HG03342 (cell line): ENCODE measurements at regions not wholly inside any gene's neighbourhood (a gene's known extent, or its start where the extent isn't known, plus 50 kb on each side); places are given as distances from the start of the nearest gene placed in this dataset.
"Not testable (repeated sequence)": the region's sequence is repeated elsewhere in the genome, so short reads cannot be mapped to it uniquely, and the experiment has no call there.

Experiments used
- ATAC-seq: cut with Tn5 transposase; IDR thresholded peaks from one replicate; pipeline ENCODE4 v1.9.1; 2021; ENCODE audit warnings: mild to moderate bottlenecking, moderate library complexity; ENCODE audit not compliant: unreplicated experiment

DNA sequence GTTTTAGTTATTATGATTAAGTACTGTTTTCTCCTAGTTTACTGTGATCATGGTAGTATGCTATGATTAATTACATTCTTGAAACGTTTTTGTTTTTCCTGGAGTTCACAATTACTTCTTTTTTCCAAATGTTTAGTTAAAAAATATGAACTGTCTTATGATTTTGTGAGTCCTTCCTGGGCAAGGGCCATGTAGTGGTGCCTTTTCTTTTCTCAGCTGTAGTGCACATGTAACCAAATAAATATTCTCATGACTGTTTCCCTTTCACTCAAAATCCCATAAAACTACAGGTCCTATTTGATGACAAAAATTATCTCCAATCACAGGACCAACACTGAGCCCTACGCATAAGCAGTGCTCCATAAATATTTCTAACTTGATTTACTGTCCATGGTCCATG is 118.9 kb upstream of the EGR2 start:
- no peak for ATAC-seq

DNA sequence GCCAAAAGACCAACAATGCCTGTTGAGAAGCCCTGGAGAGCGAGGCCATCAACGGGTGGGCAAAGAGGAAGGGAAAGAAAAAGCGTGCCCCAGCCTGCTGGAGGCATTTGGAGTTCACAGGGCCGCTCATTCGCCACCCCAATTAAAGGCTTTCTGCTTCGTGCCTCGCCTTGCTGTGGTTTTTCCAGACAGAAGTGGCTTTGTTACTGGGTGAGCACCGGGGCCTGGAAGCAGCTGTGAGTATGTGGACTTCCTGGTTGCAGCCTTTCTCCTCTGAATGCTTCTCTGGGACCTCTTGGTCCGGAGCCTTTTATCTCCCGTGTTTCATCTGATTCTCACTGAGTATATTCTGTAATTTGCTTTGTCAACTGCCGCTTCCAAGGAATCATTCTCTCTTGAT is 118.1 kb upstream of the EGR2 start:
- ATAC-seq, result no peak

DNA sequence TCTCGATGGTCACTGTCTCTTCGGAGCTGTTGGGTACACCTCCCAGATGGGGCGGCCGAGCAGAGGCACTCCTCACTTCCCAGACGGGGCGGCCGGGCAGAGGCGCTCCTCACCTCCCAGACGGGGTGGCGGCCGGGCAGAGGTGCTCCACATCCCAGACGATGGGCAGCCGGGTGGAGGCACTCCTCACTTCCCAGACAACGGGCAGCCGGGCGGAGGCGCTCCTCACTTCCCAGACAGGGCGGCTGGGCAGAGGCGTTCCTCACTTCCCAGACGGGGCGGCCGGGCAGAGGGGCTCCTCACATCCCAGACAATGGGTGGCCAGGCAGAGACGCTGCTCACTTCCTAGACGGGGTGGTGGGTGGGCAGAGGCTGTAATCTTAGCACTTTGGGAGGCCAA is 112.6 kb upstream of the EGR2 start:
- not testable (repeated sequence) for ATAC-seq

DNA sequence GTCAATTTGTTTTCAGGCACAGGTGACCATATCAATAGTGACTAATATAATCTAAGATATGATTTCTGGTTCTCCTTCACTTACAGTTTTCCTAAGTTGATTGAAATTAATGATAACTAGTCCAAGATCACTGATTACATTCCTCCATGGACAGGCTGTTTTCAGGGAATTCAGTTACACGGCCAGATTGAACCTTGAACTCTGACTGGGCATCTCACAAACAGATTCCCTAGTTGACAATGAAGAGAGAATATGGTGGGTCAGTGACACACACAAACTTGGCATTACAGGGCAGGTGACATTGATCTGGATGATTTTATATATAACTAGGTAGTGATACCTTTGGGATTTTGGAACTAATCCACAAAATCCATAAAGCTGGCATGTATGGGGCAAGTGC is 110.2 kb upstream of the EGR2 start:
- ATAC-seq, result no peak

DNA sequence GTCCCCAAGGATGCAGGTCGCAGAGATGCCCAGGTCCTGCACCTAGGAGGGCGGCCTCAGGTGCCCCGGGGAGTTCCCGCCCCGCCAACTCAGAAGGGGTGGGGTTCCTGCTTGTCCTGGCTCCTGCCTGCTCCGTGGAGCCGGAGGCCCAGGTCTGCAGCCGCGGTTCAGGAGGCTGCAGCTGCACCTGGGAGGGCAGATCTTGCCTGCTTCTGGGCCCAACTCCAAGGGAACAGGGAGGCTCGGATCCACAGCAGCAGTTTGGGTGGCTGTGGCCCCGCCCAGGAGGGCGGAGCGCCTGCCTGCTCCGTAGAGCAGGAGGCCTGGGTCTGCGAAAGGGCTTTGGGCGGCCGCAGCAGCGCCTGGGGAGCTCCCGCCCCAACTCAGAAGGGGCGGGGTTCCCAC is 108.2 kb upstream of the EGR2 start:
- no peak for ATAC-seq

DNA sequence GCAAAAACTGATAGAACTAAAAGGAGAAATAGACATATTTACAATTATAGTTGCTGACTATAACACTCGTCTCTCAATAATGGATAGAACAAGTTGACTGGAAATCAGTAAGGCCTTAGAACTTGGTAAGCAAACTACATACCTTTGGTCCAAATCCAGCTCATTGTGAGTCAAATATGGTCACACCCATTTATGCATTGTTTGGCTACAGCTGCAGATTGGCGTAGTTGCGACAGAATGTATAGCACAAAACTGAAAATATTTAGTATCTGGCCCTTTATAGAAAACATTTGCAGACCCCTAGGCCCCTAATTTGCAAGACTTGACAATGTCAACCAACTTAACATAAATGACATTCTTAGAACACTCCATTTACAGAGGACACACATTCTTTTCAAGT is 103.6 kb upstream of the EGR2 start:
- ATAC-seq, result no peak

DNA sequence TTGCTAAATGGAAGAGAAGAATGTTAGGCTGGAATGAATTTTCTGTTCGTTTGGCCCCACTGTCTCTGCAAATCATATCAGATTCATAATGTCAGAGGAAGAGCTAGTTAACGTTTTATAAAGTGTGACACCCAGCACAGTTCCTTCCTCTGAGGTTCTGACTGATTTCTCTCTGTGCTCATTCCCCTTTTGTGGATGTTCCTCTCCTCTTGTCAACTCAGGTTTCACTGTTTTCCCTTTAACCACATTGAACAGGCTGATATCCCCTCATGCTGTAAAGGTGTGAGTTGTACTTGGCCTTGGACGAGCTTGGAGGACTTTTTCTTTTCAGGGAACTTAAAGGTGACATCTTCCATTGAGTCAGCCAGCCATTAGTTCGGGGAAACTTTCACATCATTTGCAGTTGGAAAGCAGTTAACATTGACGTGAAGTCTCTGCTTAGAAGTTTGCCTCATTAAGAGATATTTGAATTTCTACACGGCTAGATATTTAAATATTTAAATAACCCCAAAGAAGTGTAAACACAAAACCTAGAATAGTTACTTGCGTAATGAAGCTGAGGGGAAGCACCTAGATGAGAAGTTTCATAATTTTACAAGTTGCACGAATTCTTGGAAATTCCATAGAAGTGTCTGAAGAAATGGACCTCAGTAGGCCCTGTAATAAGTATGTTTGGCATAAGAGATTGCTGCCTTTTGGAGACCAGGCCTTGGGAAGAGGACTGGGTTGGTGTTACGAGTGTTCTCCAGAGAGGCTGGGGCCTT is 101.5 kb upstream of the EGR2 start:
- ATAC-seq, result peak; percentile 45

DNA sequence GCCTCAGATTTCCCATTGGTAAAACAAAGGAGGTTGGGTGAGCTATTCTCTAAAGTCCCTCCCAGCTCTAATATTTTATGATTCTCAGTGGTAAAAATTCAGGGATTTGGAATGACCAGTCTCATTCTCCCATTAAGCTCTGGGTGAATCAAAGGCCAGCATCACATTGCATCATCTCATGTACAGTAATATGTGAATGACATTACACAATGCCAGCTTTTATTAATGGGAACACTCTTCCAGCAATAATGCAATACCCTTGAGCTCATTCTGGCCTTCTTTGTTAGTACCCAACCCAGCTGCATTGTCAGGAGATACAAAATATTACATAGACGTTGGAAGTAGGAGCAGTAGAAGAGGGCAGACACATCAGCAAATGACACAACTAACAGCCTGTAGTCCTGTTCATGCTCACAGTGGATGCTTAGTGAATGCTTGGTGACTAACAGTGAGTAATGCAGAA is 100.0 kb upstream of the EGR2 start:
- ATAC-seq, result no peak

DNA sequence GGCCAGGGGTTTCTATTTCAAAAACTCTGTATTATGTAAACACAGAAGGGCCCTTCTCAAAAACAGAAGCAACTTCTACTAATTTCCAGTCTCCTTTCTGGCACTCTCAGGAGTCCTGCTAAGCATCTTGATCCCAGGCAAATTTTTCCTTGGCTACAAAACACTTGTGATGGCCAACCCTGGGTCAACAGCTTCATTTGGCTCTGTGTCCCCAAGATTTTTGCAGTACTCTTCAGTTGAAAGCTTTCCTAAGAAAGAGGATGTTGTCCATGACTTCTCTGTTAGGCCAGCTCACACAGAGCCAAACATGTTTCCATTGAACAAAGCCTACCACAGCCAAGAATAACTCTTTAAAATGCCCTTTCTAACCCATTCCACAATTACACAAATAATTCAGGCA is 99.0 kb upstream of the EGR2 start:
- ATAC-seq, result no peak

DNA sequence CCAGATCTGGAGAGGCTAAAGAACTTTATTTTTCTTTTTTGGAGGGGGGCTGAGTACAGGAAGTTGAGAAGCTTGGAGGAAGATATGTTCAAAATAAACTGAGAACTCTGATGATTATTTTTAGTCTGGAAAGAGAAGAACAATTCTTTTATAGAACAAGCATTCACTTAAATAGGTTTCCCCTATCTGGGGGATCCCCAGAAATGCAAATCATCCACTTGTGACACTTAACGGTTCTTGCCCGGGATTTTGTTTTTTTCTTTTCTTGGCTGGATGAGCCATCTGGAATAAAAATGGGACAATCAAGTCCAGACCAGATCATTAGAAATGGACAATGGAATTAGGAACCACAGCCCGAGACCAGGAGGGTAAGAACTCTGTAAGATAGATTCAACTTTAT is 95.9 kb upstream of the EGR2 start:
- ATAC-seq, result no peak

DNA sequence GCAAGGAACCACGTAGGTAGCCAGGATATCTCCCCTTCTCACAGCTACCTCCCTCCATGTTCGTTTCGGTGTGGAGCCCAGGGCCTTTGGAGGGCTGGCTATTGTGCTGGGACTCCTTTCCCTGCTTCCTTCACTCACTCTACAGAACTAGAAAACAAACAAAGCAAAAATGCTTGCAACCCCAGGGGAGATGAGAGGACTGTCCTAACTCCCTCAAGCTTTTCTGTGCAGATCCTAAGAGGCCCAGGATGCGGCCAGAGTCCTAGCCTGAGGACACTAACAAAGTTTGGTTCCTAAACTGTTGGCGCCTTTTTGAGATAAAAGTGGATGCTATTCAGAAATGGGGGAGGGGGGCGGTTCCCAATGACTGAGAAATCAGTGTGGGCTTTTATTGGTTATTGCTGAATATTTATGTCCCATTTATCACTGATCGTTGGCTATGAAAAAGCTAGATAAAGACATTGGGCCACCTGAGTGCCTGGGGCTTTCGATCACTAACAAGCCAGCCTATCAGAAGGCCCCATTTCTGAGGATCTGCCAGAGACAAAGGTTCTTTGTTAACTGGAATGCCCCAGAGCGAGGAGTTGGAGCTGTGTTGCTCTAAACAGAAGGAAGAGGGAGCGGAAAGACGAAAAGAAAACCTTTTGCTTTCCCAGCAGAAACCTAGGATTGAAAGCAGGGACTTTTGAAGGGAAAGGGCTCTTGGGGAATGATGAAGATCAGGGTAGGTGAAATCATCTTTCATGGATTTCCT is 95.2 kb upstream of the EGR2 start:
- no peak for ATAC-seq

DNA sequence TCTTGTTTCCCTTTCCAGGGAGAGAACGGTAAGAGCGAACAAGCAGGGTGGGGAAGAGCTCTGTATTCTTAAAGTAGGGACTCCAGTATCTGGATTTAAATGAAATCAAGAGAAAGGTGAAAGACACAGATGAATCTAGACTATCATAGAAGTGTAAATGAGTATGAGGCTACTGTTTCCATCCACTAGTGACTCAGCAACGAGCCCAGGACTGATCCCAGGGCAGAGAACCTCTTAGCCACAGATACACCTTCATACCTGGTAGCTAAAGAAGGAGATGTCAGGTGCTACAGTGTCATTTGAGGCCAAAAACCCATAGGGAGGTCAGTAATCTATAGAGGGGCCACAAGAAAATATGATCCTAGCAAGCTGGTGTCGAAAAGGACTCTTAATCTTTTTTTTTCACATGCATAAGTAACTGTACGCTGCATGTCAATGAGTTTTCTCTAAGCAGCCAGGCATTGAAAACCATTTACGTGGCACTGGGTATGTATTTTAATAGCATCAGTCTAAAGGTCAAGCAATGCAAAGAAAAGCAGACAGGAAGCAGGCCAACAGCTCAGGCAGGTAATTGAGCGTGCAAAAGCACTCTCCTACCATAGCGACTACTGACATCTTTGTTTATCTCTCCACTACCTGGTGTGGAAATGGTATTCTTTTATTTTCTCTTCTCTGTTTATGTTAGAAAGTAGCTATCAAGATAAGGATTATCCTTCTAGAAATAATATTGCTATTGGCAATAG is 91.5 kb upstream of the EGR2 start:
- ATAC-seq, result peak; percentile 56

DNA sequence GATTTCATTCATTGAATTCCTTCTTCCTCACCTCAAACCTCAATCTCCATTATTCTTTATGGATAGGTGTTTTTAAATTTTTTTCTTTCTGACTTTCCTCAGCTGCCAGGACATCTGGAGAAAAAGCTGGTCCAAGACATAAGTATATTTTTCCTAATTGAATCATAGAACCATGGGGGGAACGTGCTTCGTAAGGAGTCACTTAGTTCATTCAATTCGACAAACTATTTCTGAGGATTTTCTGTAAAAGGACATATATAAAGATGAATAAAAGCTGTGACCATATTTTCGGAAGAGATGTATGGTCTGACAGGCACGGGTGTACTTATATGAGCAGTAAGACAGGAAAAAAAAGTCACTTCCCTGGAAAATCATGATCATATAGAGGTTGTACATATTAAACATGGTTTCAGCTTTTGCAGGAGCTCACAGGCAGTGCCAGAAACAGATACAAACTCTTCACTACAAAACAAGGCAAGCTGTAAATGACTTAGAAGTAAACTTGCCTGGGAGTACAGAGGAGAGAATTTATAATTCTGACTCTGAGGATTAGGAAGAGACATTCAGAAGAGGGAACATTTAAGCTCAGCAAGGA is 88.2 kb upstream of the EGR2 start:
- ATAC-seq, result no peak

DNA sequence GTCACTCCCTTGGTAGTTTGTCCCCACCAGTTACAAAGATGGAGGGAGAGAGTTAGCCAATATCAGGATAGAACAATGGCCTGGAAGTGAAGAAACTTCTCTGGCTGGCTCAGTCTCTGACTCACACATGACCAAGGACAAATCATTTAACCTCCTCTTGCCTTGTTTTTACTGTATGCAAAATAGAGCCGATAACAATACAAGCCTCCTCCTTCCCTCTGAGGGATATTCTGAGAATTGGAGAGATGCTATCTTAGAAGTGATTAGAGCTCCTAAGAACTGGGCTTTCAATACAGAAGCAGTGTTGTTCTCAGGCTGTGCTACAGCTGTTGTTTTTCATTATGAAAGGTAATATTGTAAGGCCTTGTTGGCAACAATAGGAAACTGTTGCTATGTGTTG is 87.7 kb upstream of the EGR2 start:
- no peak for ATAC-seq

DNA sequence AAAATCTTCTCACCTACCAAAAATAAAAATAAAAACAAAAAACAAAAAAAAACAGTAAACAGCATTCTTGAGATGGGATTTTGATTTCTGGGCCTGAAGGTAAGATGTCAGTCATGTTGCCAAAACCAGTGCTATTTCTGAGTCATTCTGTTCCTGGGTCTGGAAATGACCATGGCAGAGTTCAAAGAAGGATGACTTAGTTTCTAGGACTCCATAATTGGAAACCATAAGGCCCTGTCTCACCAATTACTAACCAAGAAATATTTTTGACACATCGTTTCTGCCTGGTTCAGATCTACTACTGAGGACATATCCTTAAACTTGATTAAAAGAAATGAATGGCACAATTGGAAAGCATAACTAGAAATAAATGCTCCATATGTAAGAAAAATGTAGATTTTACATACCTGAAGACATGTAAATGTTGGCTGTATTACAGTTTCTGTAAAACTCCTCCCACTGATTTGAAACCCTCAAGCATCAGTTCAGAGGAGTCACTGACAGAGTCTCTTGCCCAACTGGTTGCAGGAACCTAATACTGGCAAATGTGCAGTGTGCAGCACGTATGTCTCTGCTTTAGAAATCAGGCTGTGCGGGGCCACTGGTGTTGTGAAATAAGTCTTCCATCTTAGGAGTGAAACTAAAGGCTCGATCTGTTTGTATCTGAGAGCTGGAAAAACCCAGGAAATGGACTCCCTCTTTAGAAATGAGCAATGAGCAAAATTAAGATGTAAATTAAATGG is 84.8 kb upstream of the EGR2 start:
- ATAC-seq, result no peak

DNA sequence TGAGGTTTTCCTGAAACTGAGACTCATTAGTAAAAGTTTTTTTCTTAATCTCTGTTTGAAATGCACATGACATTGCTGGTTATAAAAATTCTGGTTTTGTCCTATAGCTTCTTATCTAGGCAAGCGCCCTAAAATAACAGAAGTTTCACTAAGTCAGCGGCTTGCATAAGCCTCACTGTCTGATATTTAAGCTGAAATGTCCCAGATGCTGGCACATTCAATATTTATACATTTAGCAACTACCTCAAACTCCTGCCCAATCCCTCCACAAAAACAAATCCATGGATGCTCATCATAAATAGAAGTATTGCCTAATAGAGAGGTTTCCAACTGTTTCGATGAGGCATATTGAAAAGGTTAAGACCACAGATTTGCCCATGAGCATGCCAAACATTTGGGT is 83.1 kb upstream of the EGR2 start:
- no peak for ATAC-seq

DNA sequence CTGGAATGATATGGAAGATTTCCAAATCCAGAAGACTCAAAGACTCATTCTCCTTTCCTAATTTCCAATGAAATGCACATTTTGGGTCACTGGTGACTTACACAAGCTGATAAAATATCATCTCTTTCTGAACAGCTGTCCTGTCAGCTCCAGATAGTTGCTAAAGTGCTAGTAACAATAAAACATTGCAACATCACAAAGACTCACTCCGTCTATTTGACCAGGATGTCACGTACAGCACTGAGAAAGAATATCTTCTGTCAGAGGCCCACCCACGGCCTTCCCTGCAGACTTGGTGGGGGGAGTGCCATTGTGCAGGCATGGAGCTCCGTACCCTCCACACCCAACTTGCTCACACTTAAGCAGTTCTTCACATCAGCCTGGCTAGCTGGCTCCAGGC is 78.9 kb upstream of the EGR2 start:
- ATAC-seq, result no peak

DNA sequence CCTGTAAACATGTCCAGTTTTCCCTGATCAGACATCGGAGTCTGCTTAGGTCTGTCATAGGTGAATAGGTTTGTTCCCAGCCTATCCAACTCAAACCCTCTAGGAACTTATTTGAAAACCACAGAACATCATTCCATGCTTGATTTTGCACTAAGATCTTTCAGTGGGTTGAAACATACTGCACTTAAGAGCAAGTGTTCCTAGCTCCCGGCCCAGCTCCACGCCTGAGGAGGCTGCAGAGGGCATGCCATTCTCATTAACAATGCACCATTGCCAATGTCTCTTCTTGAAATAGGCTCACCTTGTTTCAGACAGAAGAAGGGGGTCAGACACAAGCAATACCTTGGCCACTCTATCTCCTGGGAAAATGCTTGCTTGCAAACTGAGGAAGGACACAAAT is 78.0 kb upstream of the EGR2 start:
- ATAC-seq, result no peak

DNA sequence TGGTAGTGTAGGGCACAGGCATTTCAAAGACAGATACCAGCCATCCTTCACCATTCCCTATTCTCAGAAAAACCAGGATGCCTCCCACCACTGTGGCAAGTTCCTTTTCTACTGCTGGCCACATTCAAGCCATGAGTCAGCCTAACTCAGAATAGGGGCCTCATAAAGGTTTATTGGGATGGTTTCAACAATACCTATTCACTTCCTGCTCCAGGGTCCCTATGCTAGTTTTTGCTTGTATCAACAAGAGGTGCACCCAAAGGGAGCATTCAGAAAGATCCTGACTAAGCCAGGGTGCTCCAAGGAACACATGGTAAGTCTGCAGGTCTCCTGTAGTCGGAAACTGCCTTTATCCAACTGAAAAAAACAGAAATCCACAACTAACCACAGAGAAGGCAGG is 76.9 kb upstream of the EGR2 start:
- no peak for ATAC-seq

DNA sequence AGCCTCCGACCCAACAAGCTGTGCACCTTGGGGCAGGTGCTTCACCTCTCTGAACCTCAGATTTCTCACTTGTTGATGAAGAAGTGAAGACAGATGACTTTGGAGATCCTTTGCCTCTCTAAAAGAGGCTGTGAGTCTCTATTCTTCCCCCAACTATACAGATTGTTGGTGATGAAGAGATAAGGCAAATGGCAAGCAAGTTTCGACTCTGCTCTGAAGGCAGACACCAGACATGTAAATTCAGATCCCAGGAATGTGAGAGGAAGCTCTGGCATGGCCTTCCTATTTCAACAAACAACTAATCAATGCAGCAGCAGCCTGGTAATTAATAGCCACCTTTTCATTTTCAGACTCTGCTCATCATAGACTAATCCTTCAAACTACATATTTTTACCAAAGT is 74.2 kb upstream of the EGR2 start:
- no peak for ATAC-seq

DNA sequence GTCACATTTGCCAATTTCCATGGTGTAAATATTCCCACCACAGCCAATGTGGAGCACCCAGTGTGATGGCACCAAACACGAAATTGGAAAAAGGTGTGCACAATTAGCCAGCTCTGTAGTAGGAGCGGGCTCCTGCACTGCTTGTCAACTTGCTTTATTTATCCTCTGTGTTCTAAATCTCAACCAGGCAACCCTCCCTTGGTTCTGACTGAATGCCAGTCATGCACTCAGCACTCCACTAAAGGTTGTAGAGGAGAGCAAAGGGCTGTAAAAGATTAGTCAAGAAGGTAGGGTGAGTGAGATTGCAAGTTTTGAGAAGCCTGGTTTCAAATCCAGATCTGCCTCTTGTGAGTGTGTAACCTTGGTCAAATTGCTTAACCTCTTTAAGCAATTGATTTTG is 71.5 kb upstream of the EGR2 start:
- no peak for ATAC-seq
